ENCODE measurements at regions not wholly inside any gene's neighbourhood (a gene's known extent, or its start where the extent isn't known, plus 50 kb on each side); places are given as distances from the start of the nearest gene placed in this dataset.
"Not testable (repeated sequence)": the region's sequence is repeated elsewhere in the genome, so short reads cannot be mapped to it uniquely, and the experiment has no call there.

GRCh38 chr1:149665528-149665927 lies 81.9 kb downstream of the PPIAL4C start:
- TF ChIP-seq ATF3 (IDR thresholded peaks at IDR 0.05; ENCODE audit: insufficient read depth, low read depth, low read length); JUN (IDR thresholded peaks at IDR 0.05; ENCODE audit: low read depth, low read length); CTCF (IDR thresholded peaks at IDR 0.05; ENCODE audit: control extremely low read depth in 1 of 3, insufficient read depth in 1 of 3, low read depth in 1 of 3, low read length in 3 of 3); SUZ12 (IDR thresholded peaks at IDR 0.05; ENCODE audit: low read length); POLR2A (IDR thresholded peaks at IDR 0.05; ENCODE audit: control extremely low read depth in 1 of 2, low read depth in 2 of 2, low read length in 2 of 2); SIN3A (conservative IDR thresholded peaks at IDR 0.05 in 1 of 2, IDR thresholded peaks at IDR 0.05 in 1 of 2; ENCODE audit: low read depth in 1 of 2, low read length in 2 of 2); PHF8 (conservative IDR thresholded peaks at IDR 0.05; ENCODE audit: low read depth, low read length); MAX (IDR thresholded peaks at IDR 0.05); POLR2AphosphoS5 (IDR thresholded peaks at IDR 0.05; ENCODE audit: low read depth, low read length); YY1 (IDR thresholded peaks at IDR 0.05; ENCODE audit: low read depth, low read length); EP300 (IDR thresholded peaks at IDR 0.05; ENCODE audit: borderline replicate concordance in 1 of 2, low read depth in 2 of 2, low read length in 2 of 2); BRCA1 (IDR thresholded peaks at IDR 0.05; ENCODE audit: low read depth, low read length); EZH2 (IDR thresholded peaks at IDR 0.05; ENCODE audit: low read depth, low read length, severe bottlenecking); CHD2 (IDR thresholded peaks at IDR 0.05; ENCODE audit: low read length): not testable (repeated sequence)
